Activated naive CD4-positive, alpha-beta T cell treated with anti-CD3 and anti-CD28 coated beads, Interleukin-2, amount 10 ng/mL, durations not matched to agents 7 days and 5 days (primary cell): ENCODE measurements at regions not wholly inside any gene's neighbourhood (a gene's known extent, or its start where the extent isn't known, plus 50 kb on each side); places are given as distances from the start of the nearest gene placed in this dataset.
A peak's percentile ranks its signal among the peaks of the same experiment; 100 is the strongest.

Source experiments
- CTCF ChIA-PET: fragments of 350-600 bp; sonication (Branson Sonifier 250); formaldehyde crosslinking; loops from one replicate; lab custom pipeline; 2021; ENCODE audit warnings: antibody characterized with exemption; lab: Charles Lee
- DNase-seq: peaks from one replicate; pipeline ENCODE4 v3.0.0-alpha.2; 2020
- H3K27ac Mint-ChIP-seq: one replicate; pipeline ENCODE4 v1.8.0; 2021; ENCODE audit warnings: mild to moderate bottlenecking, moderate library complexity, mixed read lengths
- H3K27me3 Mint-ChIP-seq: one replicate; pipeline ENCODE4 v1.8.0; 2021; ENCODE audit warnings: mild to moderate bottlenecking, mixed read lengths
- H3K36me3 Mint-ChIP-seq: one replicate; pipeline ENCODE4 v1.8.0; 2021; ENCODE audit warnings: mixed read lengths
- H3K4me1 Mint-ChIP-seq: one replicate; pipeline ENCODE4 v1.8.0; 2021; ENCODE audit warnings: mixed read lengths
- H3K4me3 Mint-ChIP-seq: one replicate; pipeline ENCODE4 v1.8.0; 2021; ENCODE audit warnings: mild to moderate bottlenecking, moderate library complexity, mixed read lengths
- H3K9me3 Mint-ChIP-seq: one replicate; pipeline ENCODE4 v1.8.0; 2021; ENCODE audit warnings: mixed read lengths

DNA sequence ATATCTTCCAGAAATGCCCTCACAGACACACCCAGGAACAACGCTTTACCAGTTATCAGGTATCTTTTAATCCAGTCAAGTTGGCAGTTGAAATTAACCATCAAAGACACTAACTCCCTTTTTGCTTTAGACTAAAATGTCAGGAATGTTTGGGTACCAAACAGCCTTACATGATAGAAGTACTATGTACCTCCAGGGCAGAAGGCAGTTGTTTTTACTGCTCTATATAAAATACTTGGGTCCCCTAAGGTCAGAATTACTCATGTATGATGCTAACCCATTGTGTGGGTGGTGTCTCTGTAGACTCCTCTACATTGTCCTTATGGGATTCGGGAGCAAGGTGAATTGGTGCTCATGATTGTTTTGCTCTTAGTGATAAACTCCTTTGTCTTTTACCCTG is 492.5 kb upstream of the FLRT2 start:
- CTCF ChIA-PET = no interaction called here
- DNase-seq = no peak
- Mint-ChIP-seq H3K9me3 (peaks cover 9% of the 10 kb centered on the region), H3K4me1 (no peaks in the 10 kb centered on the region), H3K36me3 (no peaks in the 10 kb centered on the region), H3K27ac (no peak overlapping the region), H3K4me3 (no peak overlapping the region), H3K27me3 (no peaks in the 10 kb centered on the region)

DNA sequence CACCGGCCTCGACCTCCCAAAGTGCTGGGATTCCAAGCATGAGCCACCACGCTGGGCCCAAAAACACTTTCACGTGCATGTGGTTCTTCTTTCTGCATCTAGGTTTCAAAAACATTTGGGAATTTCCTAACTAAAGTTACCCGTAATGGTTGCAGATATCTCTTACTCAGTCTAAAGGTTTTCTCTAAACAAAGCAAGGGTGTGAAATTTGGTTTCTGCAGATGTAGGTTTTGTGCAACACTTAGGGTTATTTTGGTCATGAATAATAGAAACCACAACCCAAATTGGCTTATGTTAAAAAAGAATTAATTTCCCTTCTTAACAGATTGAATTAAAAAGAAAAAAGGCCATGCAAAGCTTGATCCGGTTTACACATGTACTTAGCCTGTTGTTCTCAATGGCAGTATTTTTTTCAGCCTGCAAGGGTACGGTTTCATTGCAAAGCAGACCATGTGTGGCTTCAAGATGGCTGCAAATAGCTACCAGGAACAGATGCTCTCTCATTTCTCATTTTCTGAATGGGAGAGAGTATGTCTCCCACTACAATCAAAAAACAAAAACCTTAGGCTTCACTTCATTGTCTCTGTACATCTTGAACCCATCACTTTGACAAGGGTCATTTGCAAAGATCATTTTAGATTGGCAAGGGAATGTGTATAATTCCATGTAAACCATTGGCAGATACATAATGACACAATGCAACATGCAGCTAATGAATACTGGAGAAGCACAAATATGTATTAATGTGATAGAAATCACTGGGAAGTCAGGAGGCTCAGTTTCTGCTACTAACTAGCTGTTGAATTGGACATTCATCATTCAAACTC is 491.2 kb upstream of the FLRT2 start:
- H3K9me3 Mint-ChIP-seq = peaks cover 9% of the 10 kb centered on the region
- H3K36me3 Mint-ChIP-seq = no peaks in the 10 kb centered on the region
- H3K27ac Mint-ChIP-seq = no peak overlapping the region
- CTCF ChIA-PET = no interaction called here
- H3K4me1 Mint-ChIP-seq = no peaks in the 10 kb centered on the region
- DNase-seq = no peak
- no peaks in the 10 kb centered on the region for H3K27me3 Mint-ChIP-seq
- no peak overlapping the region for H3K4me3 Mint-ChIP-seq

- CTCF ChIA-PET = no interaction called here
These were observed 490.7 kb upstream of the FLRT2 start for GRCh38 chr14:85039353-85039626.

DNA sequence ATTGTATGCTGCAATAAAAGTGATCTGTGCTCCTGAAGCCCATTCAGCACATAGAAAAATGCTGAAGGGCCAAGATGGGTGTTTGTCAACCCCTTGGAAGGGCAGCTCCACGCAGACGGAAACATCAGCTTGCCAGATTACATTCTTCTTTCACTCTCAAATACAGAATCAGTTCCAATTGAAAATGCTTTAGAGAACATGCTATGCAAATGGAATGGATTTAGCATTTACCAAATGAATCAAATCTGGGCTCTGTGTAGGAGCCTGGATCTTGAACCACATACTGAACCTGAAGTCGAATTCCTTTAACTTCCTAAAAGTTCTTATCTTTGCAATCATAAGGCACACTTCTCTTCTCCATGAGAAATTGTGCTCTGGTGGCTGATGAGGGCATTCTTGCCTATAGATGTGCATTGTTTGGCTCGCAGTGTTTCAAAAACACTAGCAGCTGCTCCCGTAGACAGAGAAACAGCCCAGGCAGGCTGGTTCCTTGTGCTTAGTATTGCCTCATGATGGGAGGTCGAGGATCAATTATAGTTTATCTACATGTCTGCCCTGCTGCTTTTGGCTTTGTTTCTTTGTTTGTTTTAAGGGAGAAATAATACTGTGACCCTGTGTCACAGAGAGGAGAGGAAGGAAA is 489.8 kb upstream of the FLRT2 start:
- CTCF ChIA-PET = no interaction called here
- no peaks in the 10 kb centered on the region for H3K27me3 Mint-ChIP-seq
- no peak for DNase-seq
- H3K36me3 Mint-ChIP-seq = no peaks in the 10 kb centered on the region
- no peak overlapping the region for H3K4me3 Mint-ChIP-seq
- H3K9me3 Mint-ChIP-seq = peaks cover 9% of the 10 kb centered on the region
- no peaks in the 10 kb centered on the region for H3K4me1 Mint-ChIP-seq
- H3K27ac Mint-ChIP-seq = no peak overlapping the region

More at GRCh38 chr14:85039353-85039626, 490.7 kb upstream of the FLRT2 start:
- H3K36me3 Mint-ChIP-seq = no peaks in the 10 kb centered on the region
- no peaks in the 10 kb centered on the region for H3K27me3 Mint-ChIP-seq
- no peak overlapping the region for H3K27ac Mint-ChIP-seq
- DNase-seq = no peak
- peaks cover 9% of the 10 kb centered on the region for H3K9me3 Mint-ChIP-seq
- no peaks in the 10 kb centered on the region for H3K4me1 Mint-ChIP-seq
- H3K4me3 Mint-ChIP-seq = no peak overlapping the region

DNA sequence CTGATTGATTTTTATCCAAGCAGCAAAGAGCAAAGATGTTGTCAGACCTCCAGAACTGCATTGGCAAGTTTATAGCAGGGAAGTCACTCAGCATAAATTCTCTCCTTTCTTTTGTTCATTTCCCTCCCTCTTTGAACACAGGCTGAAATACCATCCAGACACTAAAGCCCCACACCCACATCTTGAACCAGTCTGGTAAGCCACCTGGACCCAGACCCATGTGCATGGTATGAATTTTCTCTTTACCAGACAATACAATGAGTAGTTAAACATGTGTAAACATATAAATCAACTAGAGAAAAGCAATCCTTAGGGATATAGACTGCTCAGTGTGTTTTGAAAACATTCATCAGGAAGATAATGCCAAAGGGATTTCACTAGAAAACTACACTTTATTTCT is 488.3 kb upstream of the FLRT2 start:
- Mint-ChIP-seq H3K27me3 (no peaks in the 10 kb centered on the region), H3K4me1 (no peaks in the 10 kb centered on the region), H3K9me3 (peaks cover 10% of the 10 kb centered on the region), H3K36me3 (no peaks in the 10 kb centered on the region), H3K27ac (no peak overlapping the region), H3K4me3 (no peak overlapping the region)
- CTCF ChIA-PET = no interaction called here
- no peak for DNase-seq

GRCh38 chr14:85042301-85042700 is 487.6 kb upstream of the FLRT2 start:
- Mint-ChIP-seq H3K27ac (no peak overlapping the region), H3K27me3 (no peaks in the 10 kb centered on the region), H3K4me3 (no peak overlapping the region), H3K4me1 (no peaks in the 10 kb centered on the region), H3K36me3 (no peaks in the 10 kb centered on the region), H3K9me3 (peaks cover 15% of the 10 kb centered on the region)
- no peak for DNase-seq
- CTCF ChIA-PET = no interaction called here

DNA sequence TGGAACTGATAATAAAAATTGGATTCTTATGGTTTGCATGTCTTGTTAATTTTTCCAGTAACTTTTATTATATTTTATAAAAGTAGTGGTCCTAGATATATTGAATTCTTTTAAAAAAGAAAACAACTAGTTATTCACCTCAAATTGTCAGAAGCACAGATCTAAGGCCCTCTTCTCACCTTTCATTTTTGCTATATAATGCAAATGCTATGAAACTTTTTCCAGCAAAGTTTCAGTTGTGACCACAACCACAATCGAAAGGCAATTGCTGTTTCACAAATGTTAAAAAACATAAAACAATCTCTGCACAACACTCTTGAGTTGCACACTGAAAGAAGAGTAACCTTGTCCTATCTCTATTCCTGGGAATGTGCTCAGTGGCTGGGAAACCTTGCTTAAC is 479.8 kb upstream of the FLRT2 start:
- Mint-ChIP-seq H3K27ac (no peak overlapping the region), H3K4me3 (no peak overlapping the region), H3K27me3 (no peaks in the 10 kb centered on the region), H3K36me3 (no peaks in the 10 kb centered on the region), H3K9me3 (peaks cover 26% of the 10 kb centered on the region), H3K4me1 (no peaks in the 10 kb centered on the region)
- CTCF ChIA-PET = no interaction called here
- DNase-seq = no peak

GRCh38 chr14:85052646-85053045 is 477.3 kb upstream of the FLRT2 start:
- no peak overlapping the region for H3K4me3 Mint-ChIP-seq
- no peaks in the 10 kb centered on the region for H3K4me1 Mint-ChIP-seq
- H3K27me3 Mint-ChIP-seq = no peaks in the 10 kb centered on the region
- no peak overlapping the region for H3K27ac Mint-ChIP-seq
- no peaks in the 10 kb centered on the region for H3K36me3 Mint-ChIP-seq
- CTCF ChIA-PET = no interaction called here
- DNase-seq = no peak
- peaks cover 22% of the 10 kb centered on the region for H3K9me3 Mint-ChIP-seq

GRCh38 chr14:85054178-85054577 is 475.8 kb upstream of the FLRT2 start:
- H3K36me3 Mint-ChIP-seq = no peaks in the 10 kb centered on the region
- peaks cover 22% of the 10 kb centered on the region for H3K9me3 Mint-ChIP-seq
- H3K4me3 Mint-ChIP-seq = no peak overlapping the region
- H3K27ac Mint-ChIP-seq = no peak overlapping the region
- H3K27me3 Mint-ChIP-seq = no peaks in the 10 kb centered on the region
- DNase-seq = no peak
- no peaks in the 10 kb centered on the region for H3K4me1 Mint-ChIP-seq
- CTCF ChIA-PET = no interaction called here

DNA sequence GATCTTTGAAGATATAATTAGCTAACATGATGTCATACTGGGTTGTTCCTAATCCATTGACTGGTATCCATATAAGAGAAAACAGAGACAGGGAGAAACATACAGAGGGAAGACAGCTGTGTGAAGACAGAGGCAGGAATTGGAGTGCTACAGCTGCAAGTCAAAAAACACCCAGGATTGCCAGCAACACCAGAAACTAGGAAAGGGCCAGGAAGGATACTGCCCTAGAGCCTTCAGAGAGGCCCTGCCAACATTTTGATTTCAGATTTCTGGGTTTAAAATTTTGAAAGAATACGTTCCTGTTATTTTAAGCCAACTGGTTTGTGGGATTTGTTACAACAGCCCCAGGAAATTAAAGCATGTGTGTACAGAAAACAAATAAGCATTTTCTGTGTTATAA is 473.7 kb upstream of the FLRT2 start:
- Mint-ChIP-seq H3K36me3 (no peaks in the 10 kb centered on the region), H3K4me3 (no peak overlapping the region), H3K27me3 (no peaks in the 10 kb centered on the region), H3K4me1 (no peaks in the 10 kb centered on the region), H3K9me3 (peaks cover 22% of the 10 kb centered on the region), H3K27ac (no peak overlapping the region)
- CTCF ChIA-PET = no interaction called here
- DNase-seq = no peak

DNA sequence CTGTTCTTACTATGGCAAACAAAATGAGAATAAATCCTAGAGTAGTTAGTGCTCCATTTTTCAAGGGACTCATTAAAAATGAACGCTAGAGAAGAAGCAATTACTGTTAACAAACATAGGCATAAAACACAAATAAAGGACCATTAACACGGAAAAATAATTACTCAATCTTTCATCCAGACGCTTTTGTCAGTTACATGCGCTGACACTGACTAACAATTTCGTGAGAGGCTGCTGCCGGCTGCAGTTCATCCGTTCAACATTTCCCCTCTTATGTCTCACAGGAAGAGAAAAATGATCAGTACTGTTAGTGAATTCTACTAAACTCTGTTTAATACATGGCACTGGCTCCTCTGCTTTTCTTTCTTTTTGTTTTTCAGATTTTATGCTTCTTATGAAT is 472.7 kb upstream of the FLRT2 start:
- no peak overlapping the region for H3K27ac Mint-ChIP-seq
- no peaks in the 10 kb centered on the region for H3K27me3 Mint-ChIP-seq
- no peak for DNase-seq
- CTCF ChIA-PET = no interaction called here
- H3K4me1 Mint-ChIP-seq = no peaks in the 10 kb centered on the region
- no peaks in the 10 kb centered on the region for H3K36me3 Mint-ChIP-seq
- H3K9me3 Mint-ChIP-seq = peaks cover 22% of the 10 kb centered on the region
- H3K4me3 Mint-ChIP-seq = no peak overlapping the region

DNA sequence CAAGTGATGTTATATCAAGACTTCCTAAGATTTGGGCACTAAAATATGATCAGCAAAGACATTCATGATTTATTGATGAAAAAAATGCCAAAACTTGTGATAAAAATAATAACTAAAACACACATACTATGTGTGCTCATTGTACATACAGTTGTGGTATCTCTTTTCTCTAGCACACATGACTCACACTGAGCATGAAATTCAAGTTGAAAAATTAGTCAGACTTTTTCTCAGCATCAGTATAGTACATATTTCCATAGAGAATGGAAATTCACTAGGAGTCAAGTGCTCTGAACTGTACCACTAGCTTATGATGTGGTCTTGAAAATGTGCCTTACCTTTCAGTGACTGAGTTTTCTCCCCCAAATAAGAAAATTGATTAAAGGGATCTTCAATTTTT is 471.8 kb upstream of the FLRT2 start:
- H3K27me3 Mint-ChIP-seq = no peaks in the 10 kb centered on the region
- DNase-seq = no peak

DNA sequence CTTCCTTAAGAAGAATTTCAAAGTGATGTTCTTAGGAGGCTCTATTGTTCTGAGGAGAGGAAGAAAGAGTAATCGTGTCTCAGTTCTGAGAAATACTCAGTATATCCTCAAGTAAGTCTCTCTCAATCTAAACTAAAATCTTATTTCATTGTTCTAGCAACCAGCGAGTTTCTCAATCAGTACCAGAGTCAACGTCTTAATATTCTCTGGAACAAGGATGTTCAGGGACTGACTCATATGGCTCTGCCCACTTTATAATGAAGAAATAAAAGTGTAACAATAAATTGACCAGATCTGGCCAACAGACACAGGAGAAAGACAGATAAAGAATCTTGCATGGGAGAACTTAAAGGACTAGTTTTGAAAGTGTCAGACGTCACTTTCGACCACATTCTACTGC is 469.8 kb upstream of the FLRT2 start:
- Mint-ChIP-seq H3K4me3 (no peak overlapping the region), H3K36me3 (no peaks in the 10 kb centered on the region), H3K4me1 (no peaks in the 10 kb centered on the region), H3K27ac (no peak overlapping the region), H3K9me3 (peaks cover 7% of the 10 kb centered on the region), H3K27me3 (no peaks in the 10 kb centered on the region)
- CTCF ChIA-PET = no interaction called here
- no peak for DNase-seq

More for the DNA sequence above, 471.8 kb upstream of the FLRT2 start:
- no peak overlapping the region for H3K4me3 Mint-ChIP-seq
- H3K9me3 Mint-ChIP-seq = peaks cover 22% of the 10 kb centered on the region
- H3K27ac Mint-ChIP-seq = no peak overlapping the region
- H3K36me3 Mint-ChIP-seq = no peaks in the 10 kb centered on the region
- no peaks in the 10 kb centered on the region for H3K4me1 Mint-ChIP-seq
- CTCF ChIA-PET = no interaction called here

DNA sequence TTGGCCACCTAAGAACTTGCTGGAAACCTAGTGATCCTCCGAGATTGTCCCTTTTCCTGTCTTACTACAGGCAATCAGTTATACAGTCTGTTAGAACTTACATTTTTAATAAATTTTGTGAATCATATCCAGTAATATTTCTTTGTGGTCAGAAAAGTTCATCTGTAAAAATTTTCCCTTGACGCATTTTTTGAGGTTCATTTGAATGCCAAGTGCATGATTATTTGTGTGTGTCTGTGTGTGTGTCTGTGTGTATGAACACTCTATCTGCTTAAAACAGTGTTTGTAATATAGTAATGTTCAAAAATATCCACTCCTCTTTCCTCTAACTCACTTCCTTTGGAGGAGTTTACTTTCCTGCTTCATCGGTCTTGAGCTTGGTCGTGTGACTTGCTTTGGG is 468.7 kb upstream of the FLRT2 start:
- H3K9me3 Mint-ChIP-seq = no peaks in the 10 kb centered on the region
- no peaks in the 10 kb centered on the region for H3K27me3 Mint-ChIP-seq
- H3K27ac Mint-ChIP-seq = peak overlapping the region; percentile 52
- CTCF ChIA-PET = no interaction called here
- no peak overlapping the region for H3K4me3 Mint-ChIP-seq
- no peaks in the 10 kb centered on the region for H3K4me1 Mint-ChIP-seq
- H3K36me3 Mint-ChIP-seq = no peaks in the 10 kb centered on the region
- no peak for DNase-seq

DNA sequence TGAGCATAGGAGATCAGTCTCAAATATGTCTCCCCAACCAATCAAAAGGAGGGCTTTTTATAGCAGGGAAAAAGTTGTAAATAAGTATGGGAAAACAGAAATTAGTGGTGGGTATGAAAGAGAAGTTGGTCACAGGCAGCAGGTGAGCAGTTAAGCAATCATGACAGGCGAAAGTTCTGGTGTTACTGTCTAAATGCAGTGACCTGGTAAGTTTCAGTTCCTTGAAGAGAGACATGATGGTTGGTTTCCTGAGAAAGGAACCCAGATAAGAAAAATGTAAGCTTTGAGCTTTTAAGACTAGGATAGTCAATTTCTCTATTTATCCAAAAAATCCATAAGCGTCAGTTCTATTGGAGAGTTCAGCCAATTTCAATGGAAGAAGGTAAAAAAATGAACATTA is 466.2 kb upstream of the FLRT2 start:
- Mint-ChIP-seq H3K27ac (no peak overlapping the region), H3K4me3 (no peak overlapping the region), H3K27me3 (no peaks in the 10 kb centered on the region), H3K36me3 (no peaks in the 10 kb centered on the region), H3K9me3 (no peaks in the 10 kb centered on the region), H3K4me1 (no peaks in the 10 kb centered on the region)
- DNase-seq = no peak
- CTCF ChIA-PET = no interaction called here
